ENCODE measurements at regions not wholly inside any gene's neighbourhood (a gene's known extent, or its start where the extent isn't known, plus 50 kb on each side); places are given as distances from the start of the nearest gene placed in this dataset.

DNA sequence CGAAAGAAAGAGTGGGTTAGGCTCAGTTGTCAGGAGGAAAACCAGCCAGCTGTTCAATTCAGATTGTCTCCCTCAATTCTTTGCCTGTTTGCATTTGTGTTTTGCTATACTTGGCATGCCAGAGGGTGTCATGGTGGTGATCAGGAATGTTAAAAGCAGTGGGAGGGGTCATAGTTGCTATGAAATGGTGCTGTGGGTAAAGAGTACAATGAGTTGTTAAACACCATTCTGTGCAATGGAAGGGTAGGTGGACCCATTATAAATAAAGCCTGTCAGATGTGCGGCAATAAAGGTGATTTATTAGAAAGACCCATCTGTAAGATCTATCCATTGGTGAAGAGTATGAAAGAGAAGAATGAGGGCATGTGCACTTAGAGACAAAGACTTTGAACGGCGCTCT, 82.2 kb downstream of the MRPL32 start:
- no peak for TF ChIP-seq OSR1 (CRISPR knock-in tag; IDR thresholded peaks at IDR 0.05)
- TF ChIP-seq ZC3H10 (CRISPR knock-in tag; IDR thresholded peaks at IDR 0.05): no peak
- no peak for TF ChIP-seq CSDC2 (CRISPR knock-in tag; IDR thresholded peaks at IDR 0.05)
- no peak for TF ChIP-seq SNAI2 (CRISPR knock-in tag; IDR thresholded peaks at IDR 0.05)
- TF ChIP-seq BACH2 (CRISPR knock-in tag; IDR thresholded peaks at IDR 0.05; ENCODE audit: borderline replicate concordance): no peak
- TF ChIP-seq ZFP3 (CRISPR knock-in tag; IDR thresholded peaks at IDR 0.05): no peak
- no peak for TF ChIP-seq ARNTL (CRISPR knock-in tag; IDR thresholded peaks at IDR 0.05; ENCODE audit: borderline replicate concordance, low read depth)
- no peak for TF ChIP-seq ZFP30 (CRISPR knock-in tag; IDR thresholded peaks at IDR 0.05)
- TF ChIP-seq, protein P1, sequence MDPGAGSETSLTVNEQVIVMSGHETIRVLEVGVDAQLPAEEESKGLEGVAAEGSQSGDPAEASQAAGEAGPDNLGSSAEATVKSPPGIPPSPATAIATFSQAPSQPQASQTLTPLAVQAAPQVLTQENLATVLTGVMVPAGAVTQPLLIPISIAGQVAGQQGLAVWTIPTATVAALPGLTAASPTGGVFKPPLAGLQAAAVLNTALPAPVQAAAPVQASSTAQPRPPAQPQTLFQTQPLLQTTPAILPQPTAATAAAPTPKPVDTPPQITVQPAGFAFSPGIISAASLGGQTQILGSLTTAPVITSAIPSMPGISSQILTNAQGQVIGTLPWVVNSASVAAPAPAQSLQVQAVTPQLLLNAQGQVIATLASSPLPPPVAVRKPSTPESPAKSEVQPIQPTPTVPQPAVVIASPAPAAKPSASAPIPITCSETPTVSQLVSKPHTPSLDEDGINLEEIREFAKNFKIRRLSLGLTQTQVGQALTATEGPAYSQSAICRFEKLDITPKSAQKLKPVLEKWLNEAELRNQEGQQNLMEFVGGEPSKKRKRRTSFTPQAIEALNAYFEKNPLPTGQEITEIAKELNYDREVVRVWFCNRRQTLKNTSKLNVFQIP (CRISPR knock-in tag; IDR thresholded peaks at IDR 0.05; ENCODE audit: borderline replicate concordance, low read depth): no peak
- no peak for TF ChIP-seq ISL1 (CRISPR knock-in tag; IDR thresholded peaks at IDR 0.05)
- TF ChIP-seq, protein P2, sequence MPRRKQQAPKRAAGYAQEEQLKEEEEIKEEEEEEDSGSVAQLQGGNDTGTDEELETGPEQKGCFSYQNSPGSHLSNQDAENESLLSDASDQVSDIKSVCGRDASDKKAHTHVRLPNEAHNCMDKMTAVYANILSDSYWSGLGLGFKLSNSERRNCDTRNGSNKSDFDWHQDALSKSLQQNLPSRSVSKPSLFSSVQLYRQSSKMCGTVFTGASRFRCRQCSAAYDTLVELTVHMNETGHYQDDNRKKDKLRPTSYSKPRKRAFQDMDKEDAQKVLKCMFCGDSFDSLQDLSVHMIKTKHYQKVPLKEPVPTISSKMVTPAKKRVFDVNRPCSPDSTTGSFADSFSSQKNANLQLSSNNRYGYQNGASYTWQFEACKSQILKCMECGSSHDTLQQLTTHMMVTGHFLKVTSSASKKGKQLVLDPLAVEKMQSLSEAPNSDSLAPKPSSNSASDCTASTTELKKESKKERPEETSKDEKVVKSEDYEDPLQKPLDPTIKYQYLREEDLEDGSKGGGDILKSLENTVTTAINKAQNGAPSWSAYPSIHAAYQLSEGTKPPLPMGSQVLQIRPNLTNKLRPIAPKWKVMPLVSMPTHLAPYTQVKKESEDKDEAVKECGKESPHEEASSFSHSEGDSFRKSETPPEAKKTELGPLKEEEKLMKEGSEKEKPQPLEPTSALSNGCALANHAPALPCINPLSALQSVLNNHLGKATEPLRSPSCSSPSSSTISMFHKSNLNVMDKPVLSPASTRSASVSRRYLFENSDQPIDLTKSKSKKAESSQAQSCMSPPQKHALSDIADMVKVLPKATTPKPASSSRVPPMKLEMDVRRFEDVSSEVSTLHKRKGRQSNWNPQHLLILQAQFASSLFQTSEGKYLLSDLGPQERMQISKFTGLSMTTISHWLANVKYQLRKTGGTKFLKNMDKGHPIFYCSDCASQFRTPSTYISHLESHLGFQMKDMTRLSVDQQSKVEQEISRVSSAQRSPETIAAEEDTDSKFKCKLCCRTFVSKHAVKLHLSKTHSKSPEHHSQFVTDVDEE (CRISPR knock-in tag; IDR thresholded peaks at IDR 0.05): no peak
- no peak for ATAC-seq

DNA sequence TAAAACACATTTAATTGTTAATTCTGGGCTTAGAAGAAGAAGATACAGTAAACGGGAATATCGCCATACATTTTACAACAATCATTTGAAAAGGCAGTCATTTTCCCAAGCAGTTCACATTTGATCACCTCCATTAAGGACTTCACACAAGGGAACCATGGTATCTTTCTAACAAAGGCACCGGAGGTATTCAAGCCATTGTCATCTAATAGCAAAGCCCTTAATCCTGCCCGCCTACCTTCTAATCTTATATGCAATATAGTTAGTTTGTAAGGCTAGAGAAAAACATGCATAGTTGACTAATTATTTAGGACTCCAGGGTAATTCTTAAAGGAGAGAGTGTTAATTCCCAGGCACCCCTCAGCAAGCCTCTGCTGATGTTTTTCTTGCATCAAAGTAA, 83.1 kb downstream of the MRPL32 start:
- no peak for ATAC-seq
- no peak for TF ChIP-seq ARNTL (CRISPR knock-in tag; IDR thresholded peaks at IDR 0.05; ENCODE audit: borderline replicate concordance, low read depth)
- TF ChIP-seq, protein P3, sequence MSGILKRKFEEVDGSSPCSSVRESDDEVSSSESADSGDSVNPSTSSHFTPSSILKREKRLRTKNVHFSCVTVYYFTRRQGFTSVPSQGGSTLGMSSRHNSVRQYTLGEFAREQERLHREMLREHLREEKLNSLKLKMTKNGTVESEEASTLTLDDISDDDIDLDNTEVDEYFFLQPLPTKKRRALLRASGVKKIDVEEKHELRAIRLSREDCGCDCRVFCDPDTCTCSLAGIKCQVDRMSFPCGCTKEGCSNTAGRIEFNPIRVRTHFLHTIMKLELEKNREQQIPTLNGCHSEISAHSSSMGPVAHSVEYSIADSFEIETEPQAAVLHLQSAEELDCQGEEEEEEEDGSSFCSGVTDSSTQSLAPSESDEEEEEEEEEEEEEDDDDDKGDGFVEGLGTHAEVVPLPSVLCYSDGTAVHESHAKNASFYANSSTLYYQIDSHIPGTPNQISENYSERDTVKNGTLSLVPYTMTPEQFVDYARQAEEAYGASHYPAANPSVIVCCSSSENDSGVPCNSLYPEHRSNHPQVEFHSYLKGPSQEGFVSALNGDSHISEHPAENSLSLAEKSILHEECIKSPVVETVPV (CRISPR knock-in tag; IDR thresholded peaks at IDR 0.05): no peak
- no peak for TF ChIP-seq ISL1 (CRISPR knock-in tag; IDR thresholded peaks at IDR 0.05)
- TF ChIP-seq ZC3H10 (CRISPR knock-in tag; IDR thresholded peaks at IDR 0.05): no peak
- no peak for TF ChIP-seq ZNF8 (CRISPR knock-in tag; IDR thresholded peaks at IDR 0.05)
- TF ChIP-seq OSR1 (CRISPR knock-in tag; IDR thresholded peaks at IDR 0.05): no peak
- TF ChIP-seq CSDC2 (CRISPR knock-in tag; IDR thresholded peaks at IDR 0.05): no peak
- no peak for TF ChIP-seq ZNF70 (CRISPR knock-in tag; IDR thresholded peaks at IDR 0.05)
- TF ChIP-seq, protein P1 (CRISPR knock-in tag; IDR thresholded peaks at IDR 0.05; ENCODE audit: borderline replicate concordance, low read depth): no peak
- no peak for TF ChIP-seq GLIS3 (CRISPR knock-in tag; IDR thresholded peaks at IDR 0.05)
- no peak for TF ChIP-seq SNAI2 (CRISPR knock-in tag; IDR thresholded peaks at IDR 0.05)

DNA sequence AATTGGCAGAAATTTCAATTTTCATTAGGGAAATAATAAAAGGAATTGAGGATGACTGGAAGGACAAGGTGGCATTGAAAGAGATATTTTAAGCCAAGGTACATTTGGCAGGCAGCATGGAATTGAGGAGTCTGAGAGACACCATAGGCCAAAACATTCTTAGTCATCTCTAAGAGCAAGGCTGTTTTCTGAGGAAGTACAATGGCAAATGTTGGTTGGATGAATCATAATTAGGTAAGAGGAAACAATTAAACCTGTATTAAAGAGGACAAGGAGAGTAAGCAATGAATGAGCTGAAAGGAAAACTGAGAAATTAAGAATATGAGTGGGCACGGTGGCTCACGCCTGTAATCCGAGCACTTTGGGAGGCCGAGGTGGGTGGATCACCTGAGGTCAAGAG, 86.3 kb downstream of the MRPL32 start:
- no peak for ATAC-seq
- no peak for TF ChIP-seq RARB (CRISPR knock-in tag; IDR thresholded peaks at IDR 0.05)
- no peak for TF ChIP-seq ZNF70 (CRISPR knock-in tag; IDR thresholded peaks at IDR 0.05)
- TF ChIP-seq, protein P1 (CRISPR knock-in tag; IDR thresholded peaks at IDR 0.05; ENCODE audit: borderline replicate concordance, low read depth): no peak
- TF ChIP-seq BACH2 (CRISPR knock-in tag; IDR thresholded peaks at IDR 0.05; ENCODE audit: borderline replicate concordance): no peak
- no peak for TF ChIP-seq ZFP3 (CRISPR knock-in tag; IDR thresholded peaks at IDR 0.05)
- TF ChIP-seq, protein P4, sequence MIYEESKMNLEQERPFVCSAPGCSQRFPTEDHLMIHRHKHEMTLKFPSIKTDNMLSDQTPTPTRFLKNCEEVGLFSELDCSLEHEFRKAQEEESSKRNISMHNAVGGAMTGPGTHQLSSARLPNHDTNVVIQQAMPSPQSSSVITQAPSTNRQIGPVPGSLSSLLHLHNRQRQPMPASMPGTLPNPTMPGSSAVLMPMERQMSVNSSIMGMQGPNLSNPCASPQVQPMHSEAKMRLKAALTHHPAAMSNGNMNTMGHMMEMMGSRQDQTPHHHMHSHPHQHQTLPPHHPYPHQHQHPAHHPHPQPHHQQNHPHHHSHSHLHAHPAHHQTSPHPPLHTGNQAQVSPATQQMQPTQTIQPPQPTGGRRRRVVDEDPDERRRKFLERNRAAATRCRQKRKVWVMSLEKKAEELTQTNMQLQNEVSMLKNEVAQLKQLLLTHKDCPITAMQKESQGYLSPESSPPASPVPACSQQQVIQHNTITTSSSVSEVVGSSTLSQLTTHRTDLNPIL (CRISPR knock-in tag; IDR thresholded peaks at IDR 0.05; ENCODE audit: low read depth): no peak
- no peak for TF ChIP-seq ZC3H10 (CRISPR knock-in tag; IDR thresholded peaks at IDR 0.05)
- no peak for TF ChIP-seq GLIS3 (CRISPR knock-in tag; IDR thresholded peaks at IDR 0.05)
- no peak for TF ChIP-seq ISL1 (CRISPR knock-in tag; IDR thresholded peaks at IDR 0.05)
- no peak for TF ChIP-seq ESRRG (CRISPR knock-in tag; IDR thresholded peaks at IDR 0.05)
- TF ChIP-seq, protein P5, sequence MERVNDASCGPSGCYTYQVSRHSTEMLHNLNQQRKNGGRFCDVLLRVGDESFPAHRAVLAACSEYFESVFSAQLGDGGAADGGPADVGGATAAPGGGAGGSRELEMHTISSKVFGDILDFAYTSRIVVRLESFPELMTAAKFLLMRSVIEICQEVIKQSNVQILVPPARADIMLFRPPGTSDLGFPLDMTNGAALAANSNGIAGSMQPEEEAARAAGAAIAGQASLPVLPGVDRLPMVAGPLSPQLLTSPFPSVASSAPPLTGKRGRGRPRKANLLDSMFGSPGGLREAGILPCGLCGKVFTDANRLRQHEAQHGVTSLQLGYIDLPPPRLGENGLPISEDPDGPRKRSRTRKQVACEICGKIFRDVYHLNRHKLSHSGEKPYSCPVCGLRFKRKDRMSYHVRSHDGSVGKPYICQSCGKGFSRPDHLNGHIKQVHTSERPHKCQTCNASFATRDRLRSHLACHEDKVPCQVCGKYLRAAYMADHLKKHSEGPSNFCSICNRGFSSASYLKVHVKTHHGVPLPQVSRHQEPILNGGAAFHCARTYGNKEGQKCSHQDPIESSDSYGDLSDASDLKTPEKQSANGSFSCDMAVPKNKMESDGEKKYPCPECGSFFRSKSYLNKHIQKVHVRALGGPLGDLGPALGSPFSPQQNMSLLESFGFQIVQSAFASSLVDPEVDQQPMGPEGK (CRISPR knock-in tag; IDR thresholded peaks at IDR 0.05; ENCODE audit: borderline replicate concordance): no peak
- TF ChIP-seq TOX (CRISPR knock-in tag; IDR thresholded peaks at IDR 0.05; ENCODE audit: borderline replicate concordance): no peak
- no peak for TF ChIP-seq PPARA (CRISPR knock-in tag; IDR thresholded peaks at IDR 0.05; ENCODE audit: borderline replicate concordance)
